ENCODE measurements at regions not wholly inside any gene's neighbourhood (a gene's known extent, or its start where the extent isn't known, plus 50 kb on each side); places are given as distances from the start of the nearest gene placed in this dataset.
"Not testable (repeated sequence)": the region's sequence is repeated elsewhere in the genome, so short reads cannot be mapped to it uniquely, and the experiment has no call there.

- DNase-seq (ENCODE audit: low read depth, low spot score): no peak
These were observed 150.6 kb downstream of the SI start for GRCh38 chr3:164927728-164928127.

- no peak for DNase-seq (ENCODE audit: low read depth, low spot score)
These were observed 159.4 kb downstream of the SI start for GRCh38 chr3:164918905-164919304.

DNA sequence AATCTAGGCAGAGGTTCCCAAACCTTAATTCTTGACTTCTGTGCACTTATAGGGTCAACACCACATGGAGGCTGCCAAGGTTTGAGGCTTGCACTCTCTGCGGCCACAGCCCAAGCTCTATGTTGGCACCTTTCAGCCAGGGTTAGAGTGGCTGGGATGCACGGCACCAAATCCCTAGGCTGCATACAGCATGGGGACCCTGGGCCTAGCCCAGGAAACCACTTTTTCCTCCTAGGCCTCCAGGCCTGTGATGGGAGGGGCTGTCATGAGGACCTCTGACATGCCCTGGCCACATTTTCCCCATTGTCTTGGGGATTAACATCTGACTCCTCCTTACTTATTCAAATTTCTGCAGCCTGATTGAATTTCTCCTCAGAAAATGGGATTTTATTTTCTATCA lies 165.4 kb downstream of the SI start:
- no peak for DNase-seq (ENCODE audit: low read depth, low spot score)

- no peak for DNase-seq (ENCODE audit: low read depth, low spot score)
These were observed 174.4 kb downstream of the SI start for GRCh38 chr3:164903820-164904451.

DNA sequence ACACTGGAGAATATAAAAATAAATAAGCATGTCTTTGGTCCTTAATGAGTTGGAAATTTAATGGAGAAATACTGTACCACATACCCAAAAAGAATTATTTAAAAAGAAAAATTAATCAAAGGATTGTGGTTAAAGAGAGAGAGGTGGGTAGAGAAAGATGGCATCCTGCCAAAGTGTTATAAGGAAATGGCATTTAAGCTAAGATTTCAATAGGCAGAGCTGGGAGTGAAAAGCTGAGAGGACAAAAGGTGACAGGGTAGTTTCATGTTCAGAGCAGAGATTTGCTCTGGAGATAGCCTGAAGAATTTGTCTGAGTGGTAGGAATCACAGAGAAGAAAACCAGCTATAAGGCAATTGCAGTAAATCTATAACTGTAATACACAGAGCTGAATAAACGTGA lies 181.0 kb downstream of the SI start:
- DNase-seq (ENCODE audit: low read depth, low spot score): no peak

- DNase-seq (ENCODE audit: low read depth, low spot score): peak; percentile 23
These were observed 188.2 kb downstream of the SI start for GRCh38 chr3:164890061-164890460.

- no peak for DNase-seq (ENCODE audit: low read depth, low spot score)
These were observed 195.1 kb downstream of the SI start for GRCh38 chr3:164883171-164883570.

GRCh38 chr3:164879201-164879600 lies 199.1 kb downstream of the SI start:
- DNase-seq (ENCODE audit: low read depth, low spot score): no peak

DNA sequence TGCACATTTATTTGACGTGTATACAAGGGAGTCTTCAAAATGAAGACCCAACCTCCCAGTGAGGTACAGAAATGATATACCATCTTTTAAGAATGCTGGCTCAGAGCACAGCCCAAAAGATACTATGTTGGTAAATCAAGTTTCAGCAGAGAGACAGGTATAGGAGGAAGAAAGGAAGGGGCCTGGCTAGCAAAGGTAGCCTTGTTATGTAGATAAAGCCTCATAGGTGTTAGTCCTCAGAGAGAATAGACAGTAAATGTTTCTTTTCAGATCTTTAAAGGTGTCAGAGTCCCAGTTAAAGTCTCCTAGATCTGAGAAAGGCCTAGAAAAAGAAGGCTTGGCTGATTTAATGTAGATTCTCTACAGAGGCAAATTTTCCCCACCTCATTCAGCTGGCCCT lies 213.8 kb downstream of the SI start:
- DNase-seq (ENCODE audit: low read depth, low spot score): no peak

DNA sequence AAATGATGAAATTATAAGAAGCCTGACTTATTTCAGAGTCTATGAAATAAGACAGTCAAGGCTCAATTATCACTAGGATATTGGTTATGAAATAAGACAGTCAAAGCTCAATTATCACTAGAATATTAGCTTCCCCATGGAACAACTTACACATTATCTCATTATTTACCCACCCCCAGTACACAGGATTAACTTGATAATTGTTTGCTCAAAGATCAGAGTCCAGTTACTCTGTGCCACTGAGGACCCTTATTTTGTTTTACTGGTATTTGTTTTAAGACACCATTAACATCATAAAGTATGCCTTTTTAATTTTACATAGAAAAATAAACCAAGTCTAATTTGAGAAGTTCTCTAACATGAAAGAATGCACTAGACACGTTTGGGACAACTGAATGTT lies 225.4 kb downstream of the SI start:
- no peak for DNase-seq (ENCODE audit: low read depth, low spot score)

DNA sequence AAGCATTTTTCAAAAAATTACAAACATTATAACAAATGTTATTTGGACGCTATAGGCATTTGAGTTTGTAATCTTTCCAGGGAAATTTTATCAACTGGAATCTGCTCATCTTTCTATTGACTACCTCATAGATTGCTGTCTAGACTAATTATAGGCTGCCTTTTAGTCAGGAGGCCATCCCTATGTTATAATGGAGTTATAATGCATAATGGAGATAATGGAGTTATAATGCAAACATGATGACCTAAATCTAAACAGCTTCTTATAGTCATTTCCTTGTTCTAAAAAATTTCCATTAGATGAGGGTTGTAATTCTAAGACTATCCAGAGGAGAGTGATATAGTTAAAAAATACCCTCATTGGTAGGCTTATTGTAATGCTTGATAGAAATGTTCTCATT lies 226.4 kb downstream of the SI start:
- DNase-seq (ENCODE audit: low read depth, low spot score): no peak

DNA sequence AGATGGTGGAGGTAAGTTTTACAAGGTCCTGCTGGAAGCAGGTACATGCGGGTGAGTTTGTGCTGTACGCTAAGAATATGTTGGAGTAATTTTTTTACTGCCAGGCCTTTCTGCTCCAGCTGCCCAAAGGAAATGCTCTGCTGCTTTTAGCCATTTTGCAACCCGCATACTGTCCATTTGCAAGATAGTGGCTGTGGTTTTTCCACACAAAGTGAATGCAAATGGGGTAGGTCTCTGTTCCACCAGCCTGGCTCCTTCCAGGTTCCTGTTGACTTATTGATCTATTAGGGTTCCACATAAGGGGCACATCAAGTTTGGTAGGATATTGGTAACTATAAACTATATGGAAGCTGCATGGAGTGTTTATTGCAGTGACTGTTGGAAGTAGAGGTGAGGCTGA lies 227.1 kb downstream of the SI start:
- no peak for DNase-seq (ENCODE audit: low read depth, low spot score)

DNA sequence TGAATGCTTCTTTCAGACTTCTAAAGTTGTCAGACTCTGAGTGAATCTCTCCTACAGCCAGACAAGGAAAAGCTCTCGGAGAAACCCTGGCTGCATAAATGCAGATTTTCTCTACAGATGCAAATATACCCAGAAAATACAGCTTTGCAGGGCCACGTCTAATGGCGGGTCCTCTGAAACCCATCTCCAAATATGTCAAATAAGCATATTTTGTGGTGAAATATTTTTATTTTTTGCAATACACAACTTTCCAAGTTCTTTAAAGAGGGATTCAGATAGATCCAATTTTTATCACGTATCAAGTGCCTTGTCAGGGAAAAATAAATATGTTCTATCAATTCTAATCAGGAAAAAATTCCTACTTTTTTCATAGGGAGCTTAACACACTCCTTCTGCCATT lies 229.4 kb downstream of the SI start:
- no peak for DNase-seq (ENCODE audit: low read depth, low spot score)

DNA sequence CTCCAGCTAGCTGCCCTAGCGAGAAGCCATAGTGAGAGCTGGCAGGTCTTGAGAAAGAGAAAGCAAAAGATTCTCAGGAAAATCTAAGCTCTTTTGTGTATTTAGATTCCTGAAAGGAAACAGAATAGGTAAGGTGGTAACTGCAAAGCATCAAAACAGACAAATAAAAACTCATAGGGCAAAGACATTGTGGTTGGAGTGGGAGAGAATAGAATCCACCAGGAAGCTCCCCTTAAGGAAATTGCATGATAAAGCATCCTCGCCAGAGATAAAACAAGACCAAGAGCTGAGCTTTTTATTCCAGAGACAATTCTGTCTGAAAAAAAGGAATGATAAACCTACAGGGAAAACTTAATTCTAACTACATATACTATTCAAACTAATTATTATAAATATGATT lies 232.6 kb downstream of the SI start:
- no peak for DNase-seq (ENCODE audit: low read depth, low spot score)

GRCh38 chr3:164832216-164832615 lies 246.1 kb downstream of the SI start:
- DNase-seq (ENCODE audit: low read depth, low spot score): no peak

DNA sequence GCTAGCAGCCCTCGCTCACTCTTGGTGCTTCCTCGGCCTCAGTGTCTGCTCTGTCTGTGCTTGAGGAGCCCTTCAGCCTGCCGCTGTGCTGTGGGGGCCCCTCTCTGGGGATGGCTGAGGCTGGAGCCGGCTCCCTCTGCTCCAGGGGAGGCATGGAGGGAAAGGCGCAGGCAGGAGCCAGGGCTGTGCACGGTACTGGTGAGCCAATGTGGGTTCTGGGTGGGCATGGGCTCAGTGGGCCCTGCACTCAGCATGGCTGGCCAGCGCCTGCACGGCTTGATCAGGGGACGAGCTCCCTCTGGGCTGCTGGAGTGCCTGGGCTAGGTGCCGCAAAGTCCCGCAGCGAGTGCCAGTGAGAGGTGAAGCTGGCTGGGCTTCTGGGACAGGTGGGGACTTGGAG lies 260.0 kb downstream of the SI start:
- DNase-seq (ENCODE audit: low read depth, low spot score): no peak

GRCh38 chr3:164814106-164814505 lies 264.2 kb downstream of the SI start:
- DNase-seq (ENCODE audit: low read depth, low spot score): no peak

DNA sequence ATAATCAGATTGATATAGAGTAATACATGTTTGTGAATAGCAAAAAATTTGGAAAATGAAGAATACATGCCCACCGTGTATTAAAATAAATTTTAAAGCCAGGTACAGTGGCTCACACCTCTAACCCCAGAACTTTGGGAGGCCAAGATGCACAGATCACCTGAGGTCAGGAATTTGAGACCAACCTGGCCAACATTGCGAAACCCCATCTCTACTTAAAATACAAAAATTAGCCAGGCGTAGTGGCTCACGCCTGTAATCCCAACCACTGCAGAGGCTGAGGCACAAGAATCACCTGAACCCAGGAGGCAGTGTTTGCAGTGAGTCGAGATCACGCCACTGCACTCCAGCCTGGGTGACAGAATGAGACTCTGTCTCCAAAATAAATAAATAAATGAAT lies 266.3 kb downstream of the SI start:
- no peak for DNase-seq (ENCODE audit: low read depth, low spot score)

DNA sequence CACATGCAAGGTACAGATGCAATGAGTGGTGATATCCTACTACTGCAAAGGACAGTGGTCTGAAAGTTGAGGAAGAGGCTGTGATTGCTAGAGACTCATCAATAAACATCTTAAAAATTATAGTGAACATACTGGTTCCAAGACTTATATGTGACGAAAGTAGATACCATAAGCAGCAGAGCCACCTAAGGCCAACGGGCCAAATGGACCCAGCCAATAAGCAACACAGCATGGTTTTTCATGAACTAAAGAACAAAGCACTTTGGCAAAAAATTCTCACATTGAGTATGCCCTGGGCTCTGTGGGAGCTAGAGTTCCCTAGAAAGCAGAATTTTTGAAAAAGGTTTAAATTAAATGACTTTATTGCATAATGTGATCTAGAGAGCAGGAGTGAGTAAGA lies 272.1 kb downstream of the SI start:
- DNase-seq (ENCODE audit: low read depth, low spot score): no peak

GRCh38 chr3:164794099-164794498 lies 284.2 kb downstream of the SI start:
- DNase-seq (ENCODE audit: low read depth, low spot score): no peak

- DNase-seq (ENCODE audit: low read depth, low spot score): no peak
These were observed 287.0 kb downstream of the SI start for GRCh38 chr3:164791263-164791662.

- not testable (repeated sequence) for DNase-seq (ENCODE audit: low read depth, low spot score)
These were observed 293.9 kb downstream of the SI start for GRCh38 chr3:164784407-164784806.

- DNase-seq (ENCODE audit: low read depth, low spot score): no peak
These were observed 296.5 kb downstream of the SI start for GRCh38 chr3:164781755-164782154.

- no peak for DNase-seq (ENCODE audit: low read depth, low spot score)
These were observed 298.5 kb downstream of the SI start for GRCh38 chr3:164779816-164780215.
